Loucy (cell line): ENCODE measurements at regions not wholly inside any gene's neighbourhood (a gene's known extent, or its start where the extent isn't known, plus 50 kb on each side); places are given as distances from the start of the nearest gene placed in this dataset.

Experiments
- CTCF ChIP-seq: fragments of 200-600 bp; sonication (generic); conservative IDR thresholded peaks from 2 replicates; pipeline ENCODE4 v1.5.1; 2014; ENCODE audit warnings: mild to moderate bottlenecking, antibody characterized with exemption, low read length
- EZH2phosphoT487 ChIP-seq: fragments of 200-600 bp; IDR thresholded peaks from 2 replicates; pipeline ENCODE4 v1.6.1; 2018; ENCODE audit warnings: antibody characterized with exemption, mild to moderate bottlenecking, moderate library complexity, borderline replicate concordance

- no peak for TF ChIP-seq CTCF
- TF ChIP-seq EZH2phosphoT487, result no peak
Measured at GRCh38 chr3:164250923-164251322, 827.4 kb downstream of the SI start.
